ENCODE measurements at regions not wholly inside any gene's neighbourhood (a gene's known extent, or its start where the extent isn't known, plus 50 kb on each side); places are given as distances from the start of the nearest gene placed in this dataset.

- Histone ChIP-seq H3K27me3 (replicated peaks in 2 of 5; ENCODE audit: control insufficient read depth in 4 of 5, insufficient read depth in 5 of 5, low read length in 4 of 5) (no peaks in the 10 kb centered on the region), H3K4me1 (ENCODE audit: control extremely low read depth in 1 of 4, control insufficient read depth in 4 of 4, insufficient read depth in 4 of 4, low read length in 3 of 4) (peaks cover 9 to 36% (median 18%) of the 10 kb centered on the region in 4 experiments), H3K27ac (ENCODE audit: insufficient read depth in 1 of 2, low read depth in 1 of 2, low read length in 2 of 2, poor library complexity in 1 of 2, severe bottlenecking in 2 of 2) (no peak overlapping the region), H3K4me3 (ENCODE audit: control insufficient read depth in 1 of 7, extremely low read depth in 1 of 7, insufficient read depth in 4 of 7, low read depth in 2 of 7, low read length in 6 of 7) (no peak overlapping the region), H3K9me3 (ENCODE audit: control extremely low read depth in 1 of 5, control insufficient read depth in 4 of 5, insufficient read depth in 2 of 5, low read depth in 1 of 5, low read length in 4 of 5) (no peaks in the 10 kb centered on the region), H3K36me3 (ENCODE audit: control insufficient read depth in 4 of 4, insufficient read depth in 4 of 4, low read length in 3 of 4) (no peaks in the 10 kb centered on the region)
- 94% methylated on average over 5 of the region's 7 CpGs for WGBS (ENCODE audit: insufficient coverage)
- CTCF ChIA-PET: interaction anchor here (1.4 to 5.6 kb wide), 2 partner anchors 12 to 194 kb away, joined by 3 to 23 read pairs; no protein-coding TSS in a partner anchor
- DNase-seq: no peak
- POLR2A ChIA-PET: interaction anchor here (0.6 kb wide), 1 partner anchor 22 kb away, joined by 3 read pairs; no protein-coding TSS in a partner anchor
Observed at GRCh38 chr5:56493766-56494165, 260.6 kb upstream of the ANKRD55 start.

- no peak overlapping the region for H3K4me3 ChIP-seq (ENCODE audit: control insufficient read depth in 1 of 7, extremely low read depth in 1 of 7, insufficient read depth in 4 of 7, low read depth in 2 of 7, low read length in 6 of 7)
- DNase-seq: no peak
- H3K27ac ChIP-seq (ENCODE audit: insufficient read depth in 1 of 2, low read depth in 1 of 2, low read length in 2 of 2, poor library complexity in 1 of 2, severe bottlenecking in 2 of 2): no peak overlapping the region
- WGBS (ENCODE audit: insufficient coverage): 94% methylated on average over 2 of the region's 6 CpGs
- H3K36me3 ChIP-seq (ENCODE audit: control insufficient read depth in 4 of 4, insufficient read depth in 4 of 4, low read length in 3 of 4): no peaks in the 10 kb centered on the region
- peaks cover 0 to 2% (median 0%) of the 10 kb centered on the region in 5 experiments for H3K9me3 ChIP-seq (ENCODE audit: control extremely low read depth in 1 of 5, control insufficient read depth in 4 of 5, insufficient read depth in 2 of 5, low read depth in 1 of 5, low read length in 4 of 5)
- POLR2A ChIA-PET: interaction anchor here (0.6 kb wide), 1 partner anchor 21 kb away, joined by 3 read pairs; no protein-coding TSS in a partner anchor
- peaks cover 9 to 36% (median 18%) of the 10 kb centered on the region in 4 experiments for H3K4me1 ChIP-seq (ENCODE audit: control extremely low read depth in 1 of 4, control insufficient read depth in 4 of 4, insufficient read depth in 4 of 4, low read length in 3 of 4)
- H3K27me3 ChIP-seq (replicated peaks in 2 of 5; ENCODE audit: control insufficient read depth in 4 of 5, insufficient read depth in 5 of 5, low read length in 4 of 5): no peaks in the 10 kb centered on the region
- CTCF ChIA-PET: interaction anchor here (5.6 kb wide), 1 partner anchor 12 kb away, joined by 23 read pairs; no protein-coding TSS in a partner anchor
Observed at GRCh38 chr5:56493308-56493707, 260.2 kb upstream of the ANKRD55 start.

GRCh38 chr5:56492812-56493211 is 259.7 kb upstream of the ANKRD55 start:
- H3K4me3 ChIP-seq (ENCODE audit: control insufficient read depth in 1 of 7, extremely low read depth in 1 of 7, insufficient read depth in 4 of 7, low read depth in 2 of 7, low read length in 6 of 7): no peak overlapping the region
- H3K27ac ChIP-seq (ENCODE audit: insufficient read depth in 1 of 2, low read depth in 1 of 2, low read length in 2 of 2, poor library complexity in 1 of 2, severe bottlenecking in 2 of 2): no peak overlapping the region
- peak in 2 of 3 donors; percentile 18 to 29 for DNase-seq
- CTCF ChIA-PET: interaction anchor here (5.6 kb wide), 1 partner anchor 11 kb away, joined by 23 read pairs; no protein-coding TSS in a partner anchor
- H3K9me3 ChIP-seq (ENCODE audit: control extremely low read depth in 1 of 5, control insufficient read depth in 4 of 5, insufficient read depth in 2 of 5, low read depth in 1 of 5, low read length in 4 of 5): peaks cover 0 to 2% (median 0%) of the 10 kb centered on the region in 5 experiments
- H3K4me1 ChIP-seq (ENCODE audit: control extremely low read depth in 1 of 4, control insufficient read depth in 4 of 4, insufficient read depth in 4 of 4, low read length in 3 of 4): peaks cover 9 to 36% (median 18%) of the 10 kb centered on the region in 4 experiments
- POLR2A ChIA-PET: no interaction called here
- 64% methylated on average over 5 of the region's 5 CpGs for WGBS (ENCODE audit: insufficient coverage)
- H3K36me3 ChIP-seq (ENCODE audit: control insufficient read depth in 4 of 4, insufficient read depth in 4 of 4, low read length in 3 of 4): no peaks in the 10 kb centered on the region
- no peaks in the 10 kb centered on the region for H3K27me3 ChIP-seq (replicated peaks in 2 of 5; ENCODE audit: control insufficient read depth in 4 of 5, insufficient read depth in 5 of 5, low read length in 4 of 5)

GRCh38 chr5:56490971-56491468 is 257.9 kb upstream of the ANKRD55 start:
- Histone ChIP-seq H3K27ac (ENCODE audit: insufficient read depth in 1 of 2, low read depth in 1 of 2, low read length in 2 of 2, poor library complexity in 1 of 2, severe bottlenecking in 2 of 2) (no peak overlapping the region), H3K4me1 (ENCODE audit: control extremely low read depth in 1 of 4, control insufficient read depth in 4 of 4, insufficient read depth in 4 of 4, low read length in 3 of 4) (peaks cover 2 to 24% (median 10%) of the 10 kb centered on the region in 4 experiments), H3K9me3 (ENCODE audit: control extremely low read depth in 1 of 5, control insufficient read depth in 4 of 5, insufficient read depth in 2 of 5, low read depth in 1 of 5, low read length in 4 of 5) (peaks cover 0 to 5% (median 0%) of the 10 kb centered on the region in 5 experiments), H3K36me3 (ENCODE audit: control insufficient read depth in 4 of 4, insufficient read depth in 4 of 4, low read length in 3 of 4) (no peaks in the 10 kb centered on the region), H3K4me3 (ENCODE audit: control insufficient read depth in 1 of 7, extremely low read depth in 1 of 7, insufficient read depth in 4 of 7, low read depth in 2 of 7, low read length in 6 of 7) (no peak overlapping the region), H3K27me3 (replicated peaks in 2 of 5; ENCODE audit: control insufficient read depth in 4 of 5, insufficient read depth in 5 of 5, low read length in 4 of 5) (no peaks in the 10 kb centered on the region)
- POLR2A ChIA-PET: no interaction called here
- DNase-seq: no peak
- CTCF ChIA-PET: interaction anchor here (5.6 kb wide), 1 partner anchor 9 kb away, joined by 23 read pairs; no protein-coding TSS in a partner anchor
- WGBS (ENCODE audit: insufficient coverage): 85% methylated on average over 5 of the region's 9 CpGs

- no peak overlapping the region for H3K4me3 ChIP-seq (ENCODE audit: control insufficient read depth in 1 of 7, extremely low read depth in 1 of 7, insufficient read depth in 4 of 7, low read depth in 2 of 7, low read length in 6 of 7)
- peaks cover 0 to 15% (median 6%) of the 10 kb centered on the region in 4 experiments for H3K4me1 ChIP-seq (ENCODE audit: control extremely low read depth in 1 of 4, control insufficient read depth in 4 of 4, insufficient read depth in 4 of 4, low read length in 3 of 4)
- 74% methylated on average over 3 of the region's 4 CpGs for WGBS (ENCODE audit: insufficient coverage)
- DNase-seq: no peak
- peaks cover 0 to 5% (median 0%) of the 10 kb centered on the region in 5 experiments for H3K9me3 ChIP-seq (ENCODE audit: control extremely low read depth in 1 of 5, control insufficient read depth in 4 of 5, insufficient read depth in 2 of 5, low read depth in 1 of 5, low read length in 4 of 5)
- ChIA-PET CTCF (no interaction called here), POLR2A (no interaction called here)
- H3K27me3 ChIP-seq (replicated peaks in 2 of 5; ENCODE audit: control insufficient read depth in 4 of 5, insufficient read depth in 5 of 5, low read length in 4 of 5): no peaks in the 10 kb centered on the region
- no peak overlapping the region for H3K27ac ChIP-seq (ENCODE audit: insufficient read depth in 1 of 2, low read depth in 1 of 2, low read length in 2 of 2, poor library complexity in 1 of 2, severe bottlenecking in 2 of 2)
- H3K36me3 ChIP-seq (ENCODE audit: control insufficient read depth in 4 of 4, insufficient read depth in 4 of 4, low read length in 3 of 4): no peaks in the 10 kb centered on the region
Observed at GRCh38 chr5:56489272-56489671, 256.1 kb upstream of the ANKRD55 start.

GRCh38 chr5:56487528-56488115 is 254.5 kb upstream of the ANKRD55 start:
- Histone ChIP-seq H3K9me3 (ENCODE audit: control extremely low read depth in 1 of 5, control insufficient read depth in 4 of 5, insufficient read depth in 2 of 5, low read depth in 1 of 5, low read length in 4 of 5) (peaks cover 0 to 5% (median 0%) of the 10 kb centered on the region in 5 experiments), H3K4me1 (ENCODE audit: control extremely low read depth in 1 of 4, control insufficient read depth in 4 of 4, insufficient read depth in 4 of 4, low read length in 3 of 4) (peaks cover 0 to 4% (median 0%) of the 10 kb centered on the region in 4 experiments), H3K27me3 (replicated peaks in 2 of 5; ENCODE audit: control insufficient read depth in 4 of 5, insufficient read depth in 5 of 5, low read length in 4 of 5) (no peaks in the 10 kb centered on the region), H3K27ac (ENCODE audit: insufficient read depth in 1 of 2, low read depth in 1 of 2, low read length in 2 of 2, poor library complexity in 1 of 2, severe bottlenecking in 2 of 2) (no peak overlapping the region), H3K4me3 (ENCODE audit: control insufficient read depth in 1 of 7, extremely low read depth in 1 of 7, insufficient read depth in 4 of 7, low read depth in 2 of 7, low read length in 6 of 7) (no peak overlapping the region), H3K36me3 (ENCODE audit: control insufficient read depth in 4 of 4, insufficient read depth in 4 of 4, low read length in 3 of 4) (no peaks in the 10 kb centered on the region)
- ChIA-PET POLR2A (no interaction called here), CTCF (no interaction called here)
- 99% methylated on average over 25 of the region's 25 CpGs for WGBS (ENCODE audit: insufficient coverage)
- no peak for DNase-seq

GRCh38 chr5:56482363-56482762 is 249.2 kb upstream of the ANKRD55 start:
- no peak overlapping the region for H3K27ac ChIP-seq (ENCODE audit: insufficient read depth in 1 of 2, low read depth in 1 of 2, low read length in 2 of 2, poor library complexity in 1 of 2, severe bottlenecking in 2 of 2)
- peaks cover 0 to 5% (median 0%) of the 10 kb centered on the region in 5 experiments for H3K9me3 ChIP-seq (ENCODE audit: control extremely low read depth in 1 of 5, control insufficient read depth in 4 of 5, insufficient read depth in 2 of 5, low read depth in 1 of 5, low read length in 4 of 5)
- CTCF ChIA-PET: interaction anchor here (1.4 to 4.7 kb wide), 2 partner anchors 11 to 355 kb away, joined by 3 to 23 read pairs; no protein-coding TSS in a partner anchor
- POLR2A ChIA-PET: no interaction called here
- H3K4me1 ChIP-seq (ENCODE audit: control extremely low read depth in 1 of 4, control insufficient read depth in 4 of 4, insufficient read depth in 4 of 4, low read length in 3 of 4): peaks cover 2 to 31% (median 18%) of the 10 kb centered on the region in 4 experiments
- no peaks in the 10 kb centered on the region for H3K27me3 ChIP-seq (replicated peaks in 2 of 5; ENCODE audit: control insufficient read depth in 4 of 5, insufficient read depth in 5 of 5, low read length in 4 of 5)
- H3K36me3 ChIP-seq (ENCODE audit: control insufficient read depth in 4 of 4, insufficient read depth in 4 of 4, low read length in 3 of 4): no peaks in the 10 kb centered on the region
- peak in 2 of 3 donors; percentile 52 to 64 for DNase-seq
- H3K4me3 ChIP-seq (ENCODE audit: control insufficient read depth in 1 of 7, extremely low read depth in 1 of 7, insufficient read depth in 4 of 7, low read depth in 2 of 7, low read length in 6 of 7): peak overlapping the region in 3 of 7 experiments; percentile 8 to 90 (median 63)
- 46% methylated on average over 3 of the region's 3 CpGs for WGBS (ENCODE audit: insufficient coverage)
